Skeletal muscle satellite cell (primary cell): ENCODE measurements at regions not wholly inside any gene's neighbourhood (a gene's known extent, or its start where the extent isn't known, plus 50 kb on each side); places are given as distances from the start of the nearest gene placed in this dataset.
"Not testable (repeated sequence)": the region's sequence is repeated elsewhere in the genome, so short reads cannot be mapped to it uniquely, and the experiment has no call there.

Source experiments
- H3K27me3 ChIP-seq: 2 replicates; pipeline ENCODE4 v1.7.0; 2013; ENCODE audit warnings: low read length; ENCODE audit not compliant: control insufficient read depth, insufficient read depth
- H3K36me3 ChIP-seq: 2 replicates; pipeline ENCODE4 v1.7.0; 2013; ENCODE audit warnings: mild to moderate bottlenecking, control low read depth, low read length; ENCODE audit not compliant: insufficient read depth
- H3K4me1 ChIP-seq: 2 replicates; pipeline ENCODE4 v1.7.0; 2013; ENCODE audit warnings: low read length; ENCODE audit not compliant: control insufficient read depth, insufficient read depth
- H3K4me2 ChIP-seq: 2 replicates; pipeline ENCODE4 v1.7.0; 2013; ENCODE audit warnings: mild to moderate bottlenecking, low read length
- H3K4me3 ChIP-seq: 2 replicates; pipeline ENCODE4 v1.7.0; 2013; ENCODE audit warnings: low read length
- H3K9ac ChIP-seq: 2 replicates; pipeline ENCODE4 v1.7.0; 2013; ENCODE audit warnings: mild to moderate bottlenecking, low read depth, low read length, moderate library complexity
- H3K9me3 ChIP-seq: replicated peaks from 2 replicates; pipeline ENCODE4 v1.7.0; 2013; ENCODE audit warnings: mild to moderate bottlenecking, control low read depth, low read length

GRCh38 chr4:122100508-122100907 lies 51.6 kb upstream of the BLTP1 start:
- no peaks in the 10 kb centered on the region for H3K27me3 ChIP-seq
- H3K4me3 ChIP-seq: no peak overlapping the region
- no peaks in the 10 kb centered on the region for H3K36me3 ChIP-seq
- H3K4me2 ChIP-seq: no peak overlapping the region
- no peak overlapping the region for H3K9ac ChIP-seq
- H3K4me1 ChIP-seq: peaks cover 11% of the 10 kb centered on the region
- no peaks in the 10 kb centered on the region for H3K9me3 ChIP-seq

- Histone ChIP-seq H3K9ac (no peak overlapping the region), H3K4me3 (no peak overlapping the region), H3K36me3 (no peaks in the 10 kb centered on the region), H3K4me1 (peaks cover 11% of the 10 kb centered on the region), H3K27me3 (no peaks in the 10 kb centered on the region), H3K4me2 (no peak overlapping the region), H3K9me3 (no peaks in the 10 kb centered on the region)
Observed at GRCh38 chr4:122099896-122100295, 52.2 kb upstream of the BLTP1 start.

GRCh38 chr4:122091836-122092405 lies 60.2 kb upstream of the BLTP1 start:
- Histone ChIP-seq H3K9ac (no peak overlapping the region), H3K4me2 (no peak overlapping the region), H3K27me3 (no peaks in the 10 kb centered on the region), H3K9me3 (no peaks in the 10 kb centered on the region), H3K36me3 (no peaks in the 10 kb centered on the region), H3K4me3 (no peak overlapping the region), H3K4me1 (no peaks in the 10 kb centered on the region)

- H3K9ac ChIP-seq: no peak overlapping the region
- no peak overlapping the region for H3K4me3 ChIP-seq
- H3K4me2 ChIP-seq: no peak overlapping the region
- no peaks in the 10 kb centered on the region for H3K27me3 ChIP-seq
- no peaks in the 10 kb centered on the region for H3K36me3 ChIP-seq
- H3K9me3 ChIP-seq: no peaks in the 10 kb centered on the region
- no peaks in the 10 kb centered on the region for H3K4me1 ChIP-seq
Observed at GRCh38 chr4:122091397-122091796, 60.7 kb upstream of the BLTP1 start.

GRCh38 chr4:122090989-122091388 lies 61.1 kb upstream of the BLTP1 start:
- no peaks in the 10 kb centered on the region for H3K9me3 ChIP-seq
- no peak overlapping the region for H3K9ac ChIP-seq
- no peak overlapping the region for H3K4me3 ChIP-seq
- H3K4me2 ChIP-seq: no peak overlapping the region
- H3K27me3 ChIP-seq: no peaks in the 10 kb centered on the region
- H3K36me3 ChIP-seq: no peaks in the 10 kb centered on the region
- H3K4me1 ChIP-seq: no peaks in the 10 kb centered on the region

- no peaks in the 10 kb centered on the region for H3K27me3 ChIP-seq
- H3K4me3 ChIP-seq: no peak overlapping the region
- no peaks in the 10 kb centered on the region for H3K9me3 ChIP-seq
- H3K36me3 ChIP-seq: no peaks in the 10 kb centered on the region
- H3K4me1 ChIP-seq: no peaks in the 10 kb centered on the region
- H3K9ac ChIP-seq: no peak overlapping the region
- H3K4me2 ChIP-seq: no peak overlapping the region
Observed at GRCh38 chr4:122086338-122087065, 65.6 kb upstream of the BLTP1 start.

- Histone ChIP-seq H3K4me1 (no peaks in the 10 kb centered on the region), H3K9me3 (no peaks in the 10 kb centered on the region), H3K4me3 (no peak overlapping the region), H3K36me3 (no peaks in the 10 kb centered on the region), H3K9ac (no peak overlapping the region), H3K27me3 (no peaks in the 10 kb centered on the region), H3K4me2 (no peak overlapping the region)
Observed at GRCh38 chr4:122083989-122084388, 68.1 kb upstream of the BLTP1 start.

- H3K4me2 ChIP-seq: no peak overlapping the region
- H3K27me3 ChIP-seq: no peaks in the 10 kb centered on the region
- H3K9ac ChIP-seq: no peak overlapping the region
- no peaks in the 10 kb centered on the region for H3K9me3 ChIP-seq
- no peaks in the 10 kb centered on the region for H3K36me3 ChIP-seq
- no peaks in the 10 kb centered on the region for H3K4me1 ChIP-seq
- no peak overlapping the region for H3K4me3 ChIP-seq
Observed at GRCh38 chr4:122083351-122083750, 68.8 kb upstream of the BLTP1 start.

- no peaks in the 10 kb centered on the region for H3K9me3 ChIP-seq
- H3K4me1 ChIP-seq: no peaks in the 10 kb centered on the region
- H3K9ac ChIP-seq: no peak overlapping the region
- H3K36me3 ChIP-seq: no peaks in the 10 kb centered on the region
- H3K27me3 ChIP-seq: no peaks in the 10 kb centered on the region
- H3K4me3 ChIP-seq: no peak overlapping the region
- no peak overlapping the region for H3K4me2 ChIP-seq
Observed at GRCh38 chr4:122082661-122083060, 69.5 kb upstream of the BLTP1 start.

- not testable (repeated sequence) for H3K9ac ChIP-seq, H3K4me2 ChIP-seq, H3K4me3 ChIP-seq, H3K4me1 ChIP-seq, H3K27me3 ChIP-seq, H3K36me3 ChIP-seq, H3K9me3 ChIP-seq
Observed at GRCh38 chr4:122077653-122078052, 74.5 kb upstream of the BLTP1 start.

- not testable (repeated sequence) for H3K4me2 ChIP-seq, H3K9me3 ChIP-seq, H3K9ac ChIP-seq, H3K27me3 ChIP-seq, H3K4me3 ChIP-seq, H3K4me1 ChIP-seq, H3K36me3 ChIP-seq
Observed at GRCh38 chr4:122076835-122077234, 75.3 kb upstream of the BLTP1 start.

- H3K4me2 ChIP-seq: no peak overlapping the region
- H3K27me3 ChIP-seq: no peaks in the 10 kb centered on the region
- no peaks in the 10 kb centered on the region for H3K36me3 ChIP-seq
- no peaks in the 10 kb centered on the region for H3K9me3 ChIP-seq
- no peak overlapping the region for H3K9ac ChIP-seq
- no peaks in the 10 kb centered on the region for H3K4me1 ChIP-seq
- no peak overlapping the region for H3K4me3 ChIP-seq
Observed at GRCh38 chr4:122073615-122074014, 78.5 kb upstream of the BLTP1 start.
